GM23338 (cell line): ENCODE measurements at regions not wholly inside any gene's neighbourhood (a gene's known extent, or its start where the extent isn't known, plus 50 kb on each side); places are given as distances from the start of the nearest gene placed in this dataset.

ENCODE experiments used
- ATAC-seq: fragments of 200-7000 bp; cut with Tn5 transposase; 3 replicates; pipeline ENCODE4 v1.9.1; 2020
- DNase-seq: peaks from one replicate; pipeline ENCODE4 v3.0.0-alpha.2; 2015; ENCODE audit warnings: low spot score
- H2AFZ ChIP-seq: fragments of 200-600 bp; sonication (generic); 2 replicates; pipeline ENCODE4 v1.8.0; 2016; ENCODE audit warnings: antibody characterized with exemption, mild to moderate bottlenecking, moderate library complexity
- H3F3A ChIP-seq: fragments of 200-600 bp; sonication (generic); replicated peaks from 2 replicates; pipeline ENCODE4 v1.8.0; 2017; ENCODE audit warnings: antibody characterized with exemption, mixed run types, low read depth
- H3K27ac ChIP-seq: fragments of 200-600 bp; sonication (generic); 2 replicates; pipeline ENCODE4 v1.6.1; 2016; ENCODE audit warnings: low read depth
- H3K27me3 ChIP-seq: fragments of 200-600 bp; sonication (generic); 2 replicates; pipeline ENCODE4 v1.8.0; 2016; ENCODE audit warnings: mild to moderate bottlenecking, mixed run types, moderate library complexity; ENCODE audit not compliant: insufficient read depth
- H3K36me3 ChIP-seq: fragments of 200-600 bp; sonication (generic); 2 replicates; pipeline ENCODE4 v1.8.0; 2016; ENCODE audit warnings: mild to moderate bottlenecking; ENCODE audit not compliant: insufficient read depth
- H3K4me1 ChIP-seq: fragments of 200-600 bp; sonication (generic); 2 replicates; pipeline ENCODE4 v1.8.0; 2016; ENCODE audit warnings: mild to moderate bottlenecking, moderate library complexity; ENCODE audit not compliant: insufficient read depth
- H3K4me2 ChIP-seq: fragments of 200-600 bp; sonication (generic); 2 replicates; pipeline ENCODE4 v1.7.1; 2017; ENCODE audit warnings: mixed run types
- H3K4me3 ChIP-seq: fragments of 200-600 bp; sonication (generic); 2 replicates; pipeline ENCODE4 v1.6.1; 2016; ENCODE audit warnings: mixed run types
- H3K79me2 ChIP-seq: fragments of 200-600 bp; sonication (generic); replicated peaks from 2 replicates; pipeline ENCODE4 v1.8.0; 2017; ENCODE audit warnings: mild to moderate bottlenecking; ENCODE audit not compliant: insufficient read depth
- H3K9me2 ChIP-seq: fragments of 200-600 bp; sonication (generic); 2 replicates; pipeline ENCODE4 v1.8.0; 2017; ENCODE audit not compliant: insufficient read depth
- H4K20me1 ChIP-seq: fragments of 200-600 bp; sonication (generic); replicated peaks from 2 replicates; pipeline ENCODE4 v1.8.0; 2017; ENCODE audit warnings: mild to moderate bottlenecking; ENCODE audit not compliant: insufficient read depth
- H3K27ac Mint-ChIP-seq: 2 replicates; pipeline ENCODE4 v1.8.0; 2020; ENCODE audit warnings: inconsistent platforms, mild to moderate bottlenecking, moderate library complexity, mixed read lengths
- H3K27me3 Mint-ChIP-seq: 3 replicates; pipeline ENCODE4 v1.8.0; 2022; ENCODE audit warnings: low read depth, mild to moderate bottlenecking, moderate library complexity, mixed read lengths, inconsistent platforms; ENCODE audit not compliant: insufficient read depth, poor library complexity
- H3K36me3 Mint-ChIP-seq: 3 replicates; pipeline ENCODE4 v1.8.0; 2021; ENCODE audit warnings: low read depth, mild to moderate bottlenecking, inconsistent platforms, moderate library complexity, mixed read lengths
- H3K4me1 Mint-ChIP-seq: 3 replicates; pipeline ENCODE4 v1.8.0; 2020; ENCODE audit warnings: mild to moderate bottlenecking, inconsistent platforms, mixed read lengths
- H3K4me3 Mint-ChIP-seq: 3 replicates; pipeline ENCODE4 v1.8.0; 2021; ENCODE audit warnings: moderate library complexity, mild to moderate bottlenecking, inconsistent platforms, mixed read lengths
- H3K9me3 Mint-ChIP-seq: 3 replicates; pipeline ENCODE4 v1.8.0; 2020; ENCODE audit warnings: moderate library complexity, mild to moderate bottlenecking, inconsistent platforms, mixed read lengths
- CREB1 ChIP-seq: fragments of 250-450 bp; sonication (Bioruptor Pico); IDR thresholded peaks from 2 replicates; pipeline ENCODE4 v1.5.0; 2020; ENCODE audit warnings: low read depth, mild to moderate bottlenecking, moderate library complexity
- JUNB ChIP-seq: IDR thresholded peaks from one replicate; pipeline ENCODE4 v1.6.1; 2016; ENCODE audit warnings: antibody characterized with exemption; ENCODE audit not compliant: unreplicated experiment
- NANOG ChIP-seq: IDR thresholded peaks from 2 replicates; pipeline ENCODE4 v1.6.1; 2016; ENCODE audit warnings: antibody characterized with exemption, borderline replicate concordance
- STAT1 ChIP-seq: IDR thresholded peaks from one replicate; pipeline ENCODE4 v1.6.1; 2016; ENCODE audit warnings: antibody characterized with exemption; ENCODE audit not compliant: unreplicated experiment
- ZNF114 ChIP-seq: fragments of 250-450 bp; sonication (Bioruptor Pico); IDR thresholded peaks from 2 replicates; pipeline ENCODE4 v1.5.0; 2020; ENCODE audit warnings: mild to moderate bottlenecking, moderate library complexity
- ZNF331 ChIP-seq: fragments of 250-450 bp; sonication (Bioruptor Pico); IDR thresholded peaks from 2 replicates; pipeline ENCODE4 v1.5.0; 2020; ENCODE audit warnings: low read depth, mild to moderate bottlenecking, moderate library complexity
- TF ChIP-seq, protein P1 (sequence below), 2 experiments: fragments of 200-600 bp in 1 of 2; sonication (generic) in 1 of 2; conservative IDR thresholded peaks; 2 replicates each; pipeline versions ENCODE4 v1.5.1 to v1.6.1; 2016 to 2017; ENCODE audit warnings: antibody characterized with exemption in 2 of 2, low read depth in 2 of 2, mild to moderate bottlenecking in 2 of 2, moderate library complexity in 1 of 2
- TF ChIP-seq, protein P2 (sequence below): fragments of 250-450 bp; sonication (Bioruptor Pico); IDR thresholded peaks from 2 replicates; pipeline ENCODE4 v1.5.0; 2020; ENCODE audit warnings: mild to moderate bottlenecking, moderate library complexity

DNA sequence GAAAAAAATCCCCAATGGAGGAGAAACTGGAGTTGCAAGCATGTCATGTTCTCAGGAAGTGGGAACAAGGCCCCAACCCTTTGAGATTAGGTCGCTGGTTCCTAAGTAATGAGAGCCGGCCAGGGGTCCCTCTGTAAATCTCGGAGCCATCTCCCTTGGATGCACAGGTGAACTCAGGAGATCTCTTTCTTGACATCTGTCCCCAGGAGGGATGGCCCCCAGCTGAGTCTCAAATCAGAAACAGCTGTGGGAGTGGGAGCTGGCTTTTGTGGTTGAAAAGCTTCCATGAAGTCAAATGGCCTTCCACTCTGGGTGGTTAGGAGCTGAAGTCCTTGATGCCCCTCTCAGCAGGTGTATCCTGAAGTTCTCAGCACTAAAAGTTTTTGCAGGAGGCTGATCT, 257.1 kb downstream of the BMP7 start (continued):
- TF ChIP-seq JUNB (no peak), NANOG (no peak), ZNF331 (CRISPR knock-in tag) (no peak), STAT1 (no peak)

DNA sequence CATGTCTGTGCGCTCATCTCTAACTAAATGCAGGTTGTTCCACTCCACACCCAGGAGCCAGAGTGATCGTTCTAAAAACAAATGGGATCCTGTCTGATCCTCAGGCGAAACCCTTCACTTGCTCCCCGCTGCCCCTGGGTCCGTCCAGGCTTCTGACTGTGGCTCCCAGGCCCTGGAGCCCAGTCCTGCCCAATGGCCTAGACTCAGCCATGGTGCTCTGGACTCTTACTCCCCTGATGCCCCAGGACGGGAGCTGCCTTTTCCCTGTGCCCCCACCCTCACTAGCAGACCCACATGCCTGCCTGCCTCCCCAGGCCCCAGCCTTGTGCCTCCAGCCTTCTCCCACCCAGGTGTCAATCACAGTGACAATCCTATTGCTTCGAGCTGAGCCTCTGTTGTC, 256.7 kb downstream of the BMP7 start:
- peaks cover 6% of the 10 kb centered on the region; the same call in 1 of the 2 replicates for H3K27me3 ChIP-seq
- DNase-seq = no peak
- H3K27ac Mint-ChIP-seq = no peak overlapping the region
- H3K36me3 ChIP-seq = no peaks in the 10 kb centered on the region
- no peaks in the 10 kb centered on the region for H4K20me1 ChIP-seq
- ATAC-seq = no peak
- no peak overlapping the region for H3K4me3 ChIP-seq
- no peak overlapping the region for H2AFZ ChIP-seq
- no peak overlapping the region for H3K27ac ChIP-seq
- TF ChIP-seq NANOG (no peak), ZNF114 (CRISPR knock-in tag) (no peak), CREB1 (no peak)
- TF ChIP-seq, protein P1, sequence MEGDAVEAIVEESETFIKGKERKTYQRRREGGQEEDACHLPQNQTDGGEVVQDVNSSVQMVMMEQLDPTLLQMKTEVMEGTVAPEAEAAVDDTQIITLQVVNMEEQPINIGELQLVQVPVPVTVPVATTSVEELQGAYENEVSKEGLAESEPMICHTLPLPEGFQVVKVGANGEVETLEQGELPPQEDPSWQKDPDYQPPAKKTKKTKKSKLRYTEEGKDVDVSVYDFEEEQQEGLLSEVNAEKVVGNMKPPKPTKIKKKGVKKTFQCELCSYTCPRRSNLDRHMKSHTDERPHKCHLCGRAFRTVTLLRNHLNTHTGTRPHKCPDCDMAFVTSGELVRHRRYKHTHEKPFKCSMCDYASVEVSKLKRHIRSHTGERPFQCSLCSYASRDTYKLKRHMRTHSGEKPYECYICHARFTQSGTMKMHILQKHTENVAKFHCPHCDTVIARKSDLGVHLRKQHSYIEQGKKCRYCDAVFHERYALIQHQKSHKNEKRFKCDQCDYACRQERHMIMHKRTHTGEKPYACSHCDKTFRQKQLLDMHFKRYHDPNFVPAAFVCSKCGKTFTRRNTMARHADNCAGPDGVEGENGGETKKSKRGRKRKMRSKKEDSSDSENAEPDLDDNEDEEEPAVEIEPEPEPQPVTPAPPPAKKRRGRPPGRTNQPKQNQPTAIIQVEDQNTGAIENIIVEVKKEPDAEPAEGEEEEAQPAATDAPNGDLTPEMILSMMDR (conservative IDR thresholded peaks at IDR 0.05; ENCODE audit: low read depth in 2 of 2) = no peak
- TF ChIP-seq, protein P2, sequence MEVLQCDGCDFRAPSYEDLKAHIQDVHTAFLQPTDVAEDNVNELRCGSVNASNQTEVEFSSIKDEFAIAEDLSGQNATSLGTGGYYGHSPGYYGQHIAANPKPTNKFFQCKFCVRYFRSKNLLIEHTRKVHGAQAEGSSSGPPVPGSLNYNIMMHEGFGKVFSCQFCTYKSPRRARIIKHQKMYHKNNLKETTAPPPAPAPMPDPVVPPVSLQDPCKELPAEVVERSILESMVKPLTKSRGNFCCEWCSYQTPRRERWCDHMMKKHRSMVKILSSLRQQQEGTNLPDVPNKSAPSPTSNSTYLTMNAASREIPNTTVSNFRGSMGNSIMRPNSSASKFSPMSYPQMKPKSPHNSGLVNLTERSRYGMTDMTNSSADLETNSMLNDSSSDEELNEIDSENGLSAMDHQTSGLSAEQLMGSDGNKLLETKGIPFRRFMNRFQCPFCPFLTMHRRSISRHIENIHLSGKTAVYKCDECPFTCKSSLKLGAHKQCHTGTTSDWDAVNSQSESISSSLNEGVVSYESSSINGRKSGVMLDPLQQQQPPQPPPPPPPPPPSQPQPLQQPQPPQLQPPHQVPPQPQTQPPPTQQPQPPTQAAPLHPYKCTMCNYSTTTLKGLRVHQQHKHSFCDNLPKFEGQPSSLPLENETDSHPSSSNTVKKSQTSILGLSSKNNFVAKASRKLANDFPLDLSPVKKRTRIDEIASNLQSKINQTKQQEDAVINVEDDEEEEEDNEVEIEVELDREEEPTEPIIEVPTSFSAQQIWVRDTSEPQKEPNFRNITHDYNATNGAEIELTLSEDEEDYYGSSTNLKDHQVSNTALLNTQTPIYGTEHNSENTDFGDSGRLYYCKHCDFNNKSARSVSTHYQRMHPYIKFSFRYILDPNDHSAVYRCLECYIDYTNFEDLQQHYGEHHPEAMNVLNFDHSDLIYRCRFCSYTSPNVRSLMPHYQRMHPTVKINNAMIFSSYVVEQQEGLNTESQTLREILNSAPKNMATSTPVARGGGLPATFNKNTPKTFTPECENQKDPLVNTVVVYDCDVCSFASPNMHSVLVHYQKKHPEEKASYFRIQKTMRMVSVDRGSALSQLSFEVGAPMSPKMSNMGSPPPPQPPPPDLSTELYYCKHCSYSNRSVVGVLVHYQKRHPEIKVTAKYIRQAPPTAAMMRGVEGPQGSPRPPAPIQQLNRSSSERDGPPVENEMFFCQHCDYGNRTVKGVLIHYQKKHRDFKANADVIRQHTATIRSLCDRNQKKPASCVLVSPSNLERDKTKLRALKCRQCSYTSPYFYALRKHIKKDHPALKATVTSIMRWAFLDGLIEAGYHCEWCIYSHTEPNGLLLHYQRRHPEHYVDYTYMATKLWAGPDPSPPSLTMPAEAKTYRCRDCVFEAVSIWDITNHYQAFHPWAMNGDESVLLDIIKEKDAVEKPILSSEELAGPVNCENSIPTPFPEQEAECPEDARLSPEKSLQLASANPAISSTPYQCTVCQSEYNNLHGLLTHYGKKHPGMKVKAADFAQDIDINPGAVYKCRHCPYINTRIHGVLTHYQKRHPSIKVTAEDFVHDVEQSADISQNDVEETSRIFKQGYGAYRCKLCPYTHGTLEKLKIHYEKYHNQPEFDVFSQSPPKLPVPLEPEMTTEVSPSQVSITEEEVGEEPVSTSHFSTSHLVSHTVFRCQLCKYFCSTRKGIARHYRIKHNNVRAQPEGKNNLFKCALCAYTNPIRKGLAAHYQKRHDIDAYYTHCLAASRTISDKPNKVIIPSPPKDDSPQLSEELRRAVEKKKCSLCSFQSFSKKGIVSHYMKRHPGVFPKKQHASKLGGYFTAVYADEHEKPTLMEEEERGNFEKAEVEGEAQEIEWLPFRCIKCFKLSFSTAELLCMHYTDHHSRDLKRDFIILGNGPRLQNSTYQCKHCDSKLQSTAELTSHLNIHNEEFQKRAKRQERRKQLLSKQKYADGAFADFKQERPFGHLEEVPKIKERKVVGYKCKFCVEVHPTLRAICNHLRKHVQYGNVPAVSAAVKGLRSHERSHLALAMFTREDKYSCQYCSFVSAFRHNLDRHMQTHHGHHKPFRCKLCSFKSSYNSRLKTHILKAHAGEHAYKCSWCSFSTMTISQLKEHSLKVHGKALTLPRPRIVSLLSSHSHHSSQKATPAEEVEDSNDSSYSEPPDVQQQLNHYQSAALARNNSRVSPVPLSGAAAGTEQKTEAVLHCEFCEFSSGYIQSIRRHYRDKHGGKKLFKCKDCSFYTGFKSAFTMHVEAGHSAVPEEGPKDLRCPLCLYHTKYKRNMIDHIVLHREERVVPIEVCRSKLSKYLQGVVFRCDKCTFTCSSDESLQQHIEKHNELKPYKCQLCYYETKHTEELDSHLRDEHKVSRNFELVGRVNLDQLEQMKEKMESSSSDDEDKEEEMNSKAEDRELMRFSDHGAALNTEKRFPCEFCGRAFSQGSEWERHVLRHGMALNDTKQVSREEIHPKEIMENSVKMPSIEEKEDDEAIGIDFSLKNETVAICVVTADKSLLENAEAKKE (CRISPR knock-in tag) = no peak
- H3K4me1 ChIP-seq = no peaks in the 10 kb centered on the region; the same call in 1 of the 2 replicates
- no peak overlapping the region for H3K4me2 ChIP-seq
- no peaks in the 10 kb centered on the region for H3F3A ChIP-seq
- H3K36me3 Mint-ChIP-seq = no peaks in the 10 kb centered on the region
- H3K4me3 Mint-ChIP-seq = no peak overlapping the region
- peaks cover 21% of the 10 kb centered on the region for H3K27me3 Mint-ChIP-seq
- no peaks in the 10 kb centered on the region for H3K79me2 ChIP-seq
- no peaks in the 10 kb centered on the region for H3K9me2 ChIP-seq
- H3K9me3 Mint-ChIP-seq = no peaks in the 10 kb centered on the region
- peaks cover 13% of the 10 kb centered on the region for H3K4me1 Mint-ChIP-seq
